Adrenal gland (tissue), 9 donors: ENCODE measurements at regions not wholly inside any gene's neighbourhood (a gene's known extent, or its start where the extent isn't known, plus 50 kb on each side); places are given as distances from the start of the nearest gene placed in this dataset.

Experiments used
- DNase-seq, 7 donors: peaks; one replicate each; pipeline ENCODE4 v3.0.0-alpha.2; 2019 to 2020
- H3K27ac ChIP-seq, 5 donors: fragments of 200-600 bp; sonication (generic) in 4 of 5; 1 replicate in 3 of 5; 2 replicates in 2 of 5; pipeline versions ENCODE4 v1.5.1 to v1.8.0; 2016 to 2020; ENCODE audit warnings: mild to moderate bottlenecking in 1 of 5
- H3K27me3 ChIP-seq: fragments of 200-600 bp; 2 replicates; pipeline ENCODE4 v1.8.0; 2021
- H3K36me3 ChIP-seq, 2 donors: fragments of 200-600 bp; replicated peaks in 1 of 2; 1 replicate in 1 of 2; 2 replicates in 1 of 2; pipeline versions ENCODE4 v1.5.1 to v1.8.0; 2018 to 2022
- H3K4me1 ChIP-seq, 2 donors: fragments of 200-600 bp; replicated peaks in 1 of 2; 1 replicate in 1 of 2; 2 replicates in 1 of 2; pipeline versions ENCODE4 v1.5.1 to v1.8.0; 2018 to 2021
- H3K4me3 ChIP-seq, 4 donors: fragments of 200-600 bp; sonication (generic) in 3 of 4; one replicate each; pipeline ENCODE4 v1.5.1; 2016 to 2018
- H3K9me3 ChIP-seq, 3 donors: fragments of 200-600 bp; sonication (generic) in 1 of 3; replicated peaks in 1 of 3; 1 replicate in 2 of 3; 2 replicates in 1 of 3; pipeline versions ENCODE4 v1.5.1 to v1.8.0; 2016 to 2021
- POLR2A ChIP-seq, 2 donors: fragments of 450-650 bp; IDR thresholded peaks; one replicate each; pipeline ENCODE4 v1.6.1; 2017; ENCODE audit warnings: antibody characterized with exemption in 2 of 2, mild to moderate bottlenecking in 2 of 2, moderate library complexity in 1 of 2
- WGBS, 4 donors: extraction: QIAGEN DNeasy Blood & Tissue Kit in 2 of 4; methylation state at CpG; one replicate each; pipeline versions ENCODE4 v1.1.5 to v1.1.7; 2013 to 2017; 5-methylcytosine and 5-hydroxymethylcytosine counted together
- intact Hi-C, 2 donors: fragments of 100-400 bp; cut with DNase I; formaldehyde crosslinking; loops; one replicate each; pipeline versions ENCODE4 v1.14.1 to v1.15.0; 2022 to 2023
- TF ChIP-seq, protein P1 (sequence below), 6 experiments: fragments of 450-650 bp in 4 of 6; fragments of 200-600 bp in 2 of 6; sonication (generic) in 1 of 6; IDR thresholded peaks; 1 replicate in 5 of 6; 2 replicates in 1 of 6; pipeline versions ENCODE4 v1.5.1 to v1.8.0; 2016 to 2021; ENCODE audit warnings: antibody characterized with exemption in 6 of 6, mild to moderate bottlenecking in 2 of 6, moderate library complexity in 1 of 6
- donor health status: healthy with polysubstance abuse.
- donor health status: Bipolar disorder and iron deficiency.
- donor health status: DM: yes; HTN: yes; CAD: no.
- donor health status: DM: no; HTN: no; CAD: no.
- donor health status: DM: no; HTN: no; CAD: no.

DNA sequence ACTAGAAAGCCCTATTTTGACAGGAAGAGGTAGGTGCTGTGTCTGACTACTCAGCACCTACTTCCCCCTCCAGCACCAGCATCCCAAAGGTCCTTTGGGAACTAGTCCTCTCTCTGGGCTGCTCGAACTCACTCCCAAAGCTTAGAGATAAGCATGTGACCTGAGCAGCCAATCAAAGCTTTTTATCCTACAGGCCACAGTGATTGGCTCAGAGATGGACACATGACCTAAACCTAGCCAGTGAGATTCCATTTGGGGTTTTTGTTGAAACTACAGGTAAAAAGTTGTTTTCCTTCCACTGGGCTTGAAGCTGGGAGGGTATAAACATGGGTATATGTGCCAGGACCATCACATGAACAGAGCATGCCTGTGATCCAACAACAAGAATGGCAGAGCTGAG lies 186.5 kb upstream of the PPP2R3A start:
- Histone ChIP-seq H3K4me3 (no peak overlapping the region), H3K27ac (no peak overlapping the region), H3K27me3 (no peaks in the 10 kb centered on the region), H3K9me3 (no peaks in the 10 kb centered on the region), H3K4me1 (no peaks in the 10 kb centered on the region), H3K36me3 (no peaks in the 10 kb centered on the region)
- 63 to 100% (median 82%) methylated on average over 1 of the region's 1 CpG for WGBS, 4 donors
- TF ChIP-seq, protein P1, sequence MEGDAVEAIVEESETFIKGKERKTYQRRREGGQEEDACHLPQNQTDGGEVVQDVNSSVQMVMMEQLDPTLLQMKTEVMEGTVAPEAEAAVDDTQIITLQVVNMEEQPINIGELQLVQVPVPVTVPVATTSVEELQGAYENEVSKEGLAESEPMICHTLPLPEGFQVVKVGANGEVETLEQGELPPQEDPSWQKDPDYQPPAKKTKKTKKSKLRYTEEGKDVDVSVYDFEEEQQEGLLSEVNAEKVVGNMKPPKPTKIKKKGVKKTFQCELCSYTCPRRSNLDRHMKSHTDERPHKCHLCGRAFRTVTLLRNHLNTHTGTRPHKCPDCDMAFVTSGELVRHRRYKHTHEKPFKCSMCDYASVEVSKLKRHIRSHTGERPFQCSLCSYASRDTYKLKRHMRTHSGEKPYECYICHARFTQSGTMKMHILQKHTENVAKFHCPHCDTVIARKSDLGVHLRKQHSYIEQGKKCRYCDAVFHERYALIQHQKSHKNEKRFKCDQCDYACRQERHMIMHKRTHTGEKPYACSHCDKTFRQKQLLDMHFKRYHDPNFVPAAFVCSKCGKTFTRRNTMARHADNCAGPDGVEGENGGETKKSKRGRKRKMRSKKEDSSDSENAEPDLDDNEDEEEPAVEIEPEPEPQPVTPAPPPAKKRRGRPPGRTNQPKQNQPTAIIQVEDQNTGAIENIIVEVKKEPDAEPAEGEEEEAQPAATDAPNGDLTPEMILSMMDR (IDR thresholded peaks at IDR 0.05), result no peak
- no peak for TF ChIP-seq POLR2A (IDR thresholded peaks at IDR 0.05)
- no peak for DNase-seq
- intact Hi-C loops, result no loop called here

DNA sequence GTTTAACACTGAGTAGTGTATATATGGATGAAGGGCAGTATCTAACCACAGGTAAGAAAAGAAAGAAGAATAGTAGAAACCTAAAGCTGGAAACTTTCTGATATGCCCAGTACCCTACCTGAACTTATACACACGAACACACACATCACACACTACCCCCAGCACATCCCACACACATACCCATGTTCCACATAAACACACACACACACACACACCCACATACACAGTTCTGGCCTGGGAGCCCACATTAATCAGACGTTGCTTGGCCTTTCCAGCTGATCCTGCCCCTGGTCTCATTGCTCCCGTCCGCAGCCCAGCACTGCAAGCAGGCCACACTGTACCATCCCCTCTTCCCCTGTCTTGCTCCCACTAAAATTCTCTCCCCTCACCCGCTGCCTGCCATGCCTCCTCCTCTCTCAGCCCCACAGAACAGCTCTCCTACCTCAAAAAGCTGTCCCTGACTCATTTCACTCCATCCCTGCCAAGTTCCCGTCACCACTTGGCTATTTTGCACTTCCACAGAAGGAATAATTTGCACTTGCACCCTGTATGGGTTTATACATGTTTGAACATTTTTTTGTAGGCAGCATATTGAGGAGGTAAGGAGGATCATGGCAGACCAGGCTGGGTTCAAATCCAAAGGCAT lies 185.8 kb upstream of the PPP2R3A start:
- WGBS, 4 donors, result 60 to 69% (median 62%) methylated on average over 6 of the region's 6 CpGs
- no peaks in the 10 kb centered on the region for H3K27me3 ChIP-seq
- intact Hi-C loops, result no loop called here
- H3K9me3 ChIP-seq, result no peaks in the 10 kb centered on the region
- TF ChIP-seq, protein P1 (IDR thresholded peaks at IDR 0.05), result no peak
- no peak for TF ChIP-seq POLR2A (IDR thresholded peaks at IDR 0.05)
- no peak for DNase-seq
- H3K27ac ChIP-seq, result no peak overlapping the region
- H3K36me3 ChIP-seq, result no peaks in the 10 kb centered on the region
- no peaks in the 10 kb centered on the region for H3K4me1 ChIP-seq
- no peak overlapping the region for H3K4me3 ChIP-seq

DNA sequence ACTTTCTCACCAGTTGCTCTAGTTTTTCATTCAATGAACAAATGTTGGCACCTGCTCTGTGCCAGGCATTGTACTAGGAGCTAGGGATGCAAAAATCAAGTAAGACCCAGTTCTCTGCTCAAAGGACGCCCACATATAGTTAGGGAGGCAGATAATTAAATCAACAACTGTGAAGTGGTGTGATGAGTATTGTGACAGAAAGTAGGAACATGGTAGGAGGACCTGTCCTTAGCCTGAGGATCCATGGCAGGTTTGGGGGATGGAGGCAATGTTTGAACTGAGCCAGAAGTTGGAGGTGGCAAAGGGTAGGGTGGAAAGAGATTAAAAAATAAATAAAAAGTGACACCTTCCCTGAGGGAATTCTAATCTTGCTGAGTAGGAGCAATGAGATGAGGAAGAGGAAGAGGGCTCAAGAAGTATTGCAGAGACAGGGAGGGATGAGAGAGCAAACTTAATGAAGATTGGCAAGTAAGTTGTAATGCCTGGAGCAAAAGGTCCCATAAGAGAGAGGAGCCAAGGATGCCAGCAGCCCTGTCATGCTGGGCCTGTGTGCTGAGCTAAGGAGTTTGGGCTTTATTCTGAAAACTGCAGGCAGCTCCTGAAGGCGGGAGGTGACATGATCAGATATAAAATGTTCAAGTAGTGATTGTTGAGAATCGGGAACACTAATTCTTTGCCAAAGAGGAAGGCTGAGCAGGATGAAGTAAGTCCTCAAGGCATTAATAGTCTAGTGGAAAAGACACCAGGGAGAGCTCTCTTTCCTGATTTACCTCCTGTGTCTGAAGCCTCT lies 184.3 kb upstream of the PPP2R3A start:
- 71 to 81% (median 79%) methylated on average over 3 of the region's 3 CpGs for WGBS, 4 donors

DNA sequence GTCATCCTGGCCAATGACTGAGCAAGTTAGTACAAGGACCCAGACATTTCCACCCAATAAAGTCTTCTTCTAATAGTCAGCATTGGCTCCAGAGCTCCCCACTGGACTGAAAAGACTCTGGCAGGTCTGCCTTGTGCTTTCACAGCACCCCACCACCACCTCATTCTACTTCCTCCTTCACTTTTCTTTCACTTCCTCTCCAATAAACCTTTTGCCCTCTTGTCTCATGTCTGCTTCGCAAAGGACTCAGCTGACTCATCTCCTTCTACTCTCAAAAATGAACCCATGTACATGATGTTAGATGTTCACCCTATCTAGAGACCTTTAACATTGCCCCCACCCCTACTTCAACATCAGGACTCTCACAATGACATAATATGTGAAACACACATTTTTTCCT lies 181.0 kb upstream of the PPP2R3A start:
- no peak for DNase-seq
- Histone ChIP-seq H3K27ac (no peak overlapping the region), H3K27me3 (no peaks in the 10 kb centered on the region), H3K4me1 (no peaks in the 10 kb centered on the region), H3K4me3 (no peak overlapping the region), H3K9me3 (no peaks in the 10 kb centered on the region), H3K36me3 (no peaks in the 10 kb centered on the region)
- WGBS, 4 donors, result 53 to 89% (median 68%) methylated on average over 1 of the region's 1 CpG
- TF ChIP-seq, protein P1 (IDR thresholded peaks at IDR 0.05), result no peak
- no peak for TF ChIP-seq POLR2A (IDR thresholded peaks at IDR 0.05)
- intact Hi-C loops, result no loop called here

More for the DNA sequence above, 184.3 kb upstream of the PPP2R3A start:
- no peak for DNase-seq
- H3K27ac ChIP-seq, result no peak overlapping the region
- intact Hi-C loops, result no loop called here
- no peak overlapping the region for H3K4me3 ChIP-seq
- no peak for TF ChIP-seq POLR2A (IDR thresholded peaks at IDR 0.05)
- TF ChIP-seq, protein P1 (IDR thresholded peaks at IDR 0.05), result no peak
- no peaks in the 10 kb centered on the region for H3K27me3 ChIP-seq
- H3K4me1 ChIP-seq, result no peaks in the 10 kb centered on the region
- H3K9me3 ChIP-seq, result no peaks in the 10 kb centered on the region
- no peaks in the 10 kb centered on the region for H3K36me3 ChIP-seq
